Stimulated activated CD8-positive, alpha-beta memory T cell treated with anti-CD3 and anti-CD28 coated beads, Interleukin-2, amount 100 ng/mL, for 48 hours (primary cell): ENCODE measurements at regions not wholly inside any gene's neighbourhood (a gene's known extent, or its start where the extent isn't known, plus 50 kb on each side); places are given as distances from the start of the nearest gene placed in this dataset.

Experiments used
- DNase-seq, 2 donors: peaks; one replicate each; pipeline ENCODE4 v3.0.0-alpha.2; 2020; ENCODE audit warnings: low read depth in 2 of 2

GRCh38 chr3:99542767-99543518 is 95.5 kb upstream of the COL8A1 start:
- DNase-seq, result no peak

DNA sequence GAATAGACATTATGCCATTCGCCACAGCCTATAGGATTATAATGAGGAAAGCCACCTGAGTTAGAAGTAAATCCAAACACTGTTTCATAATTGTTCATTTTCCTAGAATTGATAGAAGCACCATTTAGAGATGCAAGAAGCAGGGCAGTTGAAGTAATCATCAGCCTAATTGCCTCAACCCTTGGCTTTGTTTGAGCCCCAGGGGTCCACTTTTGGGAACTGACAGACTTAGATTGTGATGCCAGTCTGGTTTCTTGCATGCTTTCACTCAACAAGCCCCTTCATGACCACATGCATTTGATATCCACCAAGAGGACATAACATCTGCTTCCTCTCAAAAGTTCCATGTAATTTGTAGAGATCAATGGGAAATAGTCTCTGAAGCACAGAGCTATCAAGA is 97.2 kb upstream of the COL8A1 start:
- no peak for DNase-seq

GRCh38 chr3:99537416-99537815 is 101.0 kb upstream of the COL8A1 start:
- no peak for DNase-seq

- no peak for DNase-seq
Measured at GRCh38 chr3:99536555-99537314, 101.7 kb upstream of the COL8A1 start.

DNA sequence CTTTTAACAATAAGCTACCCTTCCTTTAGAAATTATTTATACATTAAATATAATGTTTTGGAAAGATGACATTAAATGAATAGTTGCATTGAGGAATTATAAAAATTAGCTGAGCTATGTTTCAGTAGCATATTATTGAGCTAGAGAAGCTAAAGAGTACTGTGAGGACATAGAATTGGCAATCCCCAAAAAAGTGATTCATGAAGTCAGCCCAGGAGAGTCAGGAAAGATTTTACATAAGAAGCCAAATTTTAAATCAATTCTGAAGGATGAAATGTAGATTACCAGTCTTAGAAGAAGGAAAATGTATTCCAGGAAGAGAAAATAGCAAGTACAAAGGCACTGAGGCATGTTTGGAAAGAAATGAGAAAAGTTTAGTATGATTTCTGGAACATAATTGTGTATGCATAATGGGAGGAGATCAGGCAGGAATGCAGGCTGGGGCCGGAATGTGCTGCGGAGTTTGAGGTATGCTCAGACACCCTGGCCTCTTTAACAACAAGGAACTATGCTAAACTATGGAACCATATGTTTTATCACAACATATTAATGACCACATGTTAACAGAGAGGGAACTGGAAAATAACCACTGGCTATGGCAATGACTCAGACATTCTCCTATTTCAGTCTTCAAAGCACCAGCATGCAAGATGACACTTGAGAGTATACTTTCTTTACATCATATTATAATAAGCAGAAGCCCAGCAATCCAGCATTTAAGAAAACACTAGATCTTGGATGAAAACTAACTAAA is 103.3 kb upstream of the COL8A1 start:
- DNase-seq, result no peak

DNA sequence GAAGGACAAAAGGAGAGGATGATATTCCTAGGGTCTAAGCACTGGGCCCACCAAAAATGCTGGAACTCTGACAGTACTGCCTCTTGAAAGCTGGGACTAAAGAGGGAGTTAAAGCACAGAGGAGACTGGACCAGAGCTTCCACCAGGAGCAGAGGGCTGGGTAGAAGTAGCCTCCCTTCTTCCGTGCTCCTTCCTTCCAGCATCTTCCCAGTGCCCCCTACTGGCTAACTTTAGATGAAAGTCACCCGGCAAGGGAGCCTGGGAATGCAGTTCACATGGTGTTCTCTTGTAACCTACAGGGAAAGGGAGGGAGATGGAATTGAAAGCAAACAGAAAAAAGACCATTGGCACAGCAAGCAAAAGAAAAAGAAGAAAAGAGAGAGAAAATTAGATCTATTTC is 106.1 kb upstream of the COL8A1 start:
- DNase-seq, result no peak

DNA sequence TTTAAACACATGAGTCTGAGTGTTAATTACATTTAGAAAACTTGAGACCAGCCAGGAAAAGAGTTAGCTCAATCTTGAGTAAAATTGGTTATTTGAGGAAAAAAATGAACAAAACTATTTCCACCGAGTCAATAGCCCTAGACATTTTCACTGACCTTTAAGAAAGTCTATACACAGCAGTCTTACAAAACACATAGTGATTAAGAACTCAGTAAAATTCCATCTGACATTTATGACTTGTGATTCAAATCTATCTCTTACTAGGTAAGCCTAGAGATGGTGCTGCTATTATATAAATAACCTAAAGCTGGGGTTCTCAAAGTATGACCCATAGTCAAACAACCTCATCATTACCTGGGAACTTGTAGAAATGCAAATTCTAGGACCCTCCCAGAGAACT is 109.1 kb upstream of the COL8A1 start:
- no peak for DNase-seq

DNA sequence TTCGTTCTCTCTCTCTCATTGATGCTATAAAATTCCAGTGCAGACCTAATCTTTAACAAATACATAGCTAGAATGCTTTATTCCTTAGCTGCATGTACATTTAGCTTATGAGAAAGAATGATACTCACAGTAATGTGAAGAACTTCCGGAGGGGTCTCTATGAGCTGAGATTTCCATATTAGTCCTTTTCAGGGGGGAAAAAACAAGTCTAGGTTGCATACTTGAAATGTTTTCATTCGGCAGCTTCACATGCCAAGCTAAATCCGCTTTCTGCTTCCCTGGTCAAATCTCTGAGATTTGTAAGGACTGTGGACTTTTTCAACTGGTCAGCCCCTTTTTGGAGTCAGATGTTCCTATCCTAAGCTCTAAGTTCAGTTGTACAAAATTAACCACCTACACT is 111.5 kb upstream of the COL8A1 start:
- no peak for DNase-seq

DNA sequence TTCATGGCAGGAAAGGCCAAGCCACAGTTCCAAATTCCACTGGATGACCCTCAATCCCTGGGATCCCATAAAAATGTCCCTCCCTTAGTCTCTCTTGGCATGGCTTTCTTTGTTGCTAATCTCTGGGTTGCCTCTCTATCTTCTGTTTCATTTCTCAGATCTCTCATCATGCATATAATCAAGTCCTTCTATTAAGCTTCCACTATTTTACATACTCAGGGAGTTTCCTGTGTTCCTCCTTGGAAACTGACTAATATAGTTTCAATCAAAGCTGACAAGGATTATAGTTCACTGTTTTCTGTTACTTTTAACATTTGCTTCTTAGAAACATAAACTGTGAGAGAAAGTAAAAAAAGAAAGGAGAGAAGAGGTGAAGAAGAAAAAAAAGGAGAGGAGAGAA is 113.8 kb upstream of the COL8A1 start:
- no peak for DNase-seq

DNA sequence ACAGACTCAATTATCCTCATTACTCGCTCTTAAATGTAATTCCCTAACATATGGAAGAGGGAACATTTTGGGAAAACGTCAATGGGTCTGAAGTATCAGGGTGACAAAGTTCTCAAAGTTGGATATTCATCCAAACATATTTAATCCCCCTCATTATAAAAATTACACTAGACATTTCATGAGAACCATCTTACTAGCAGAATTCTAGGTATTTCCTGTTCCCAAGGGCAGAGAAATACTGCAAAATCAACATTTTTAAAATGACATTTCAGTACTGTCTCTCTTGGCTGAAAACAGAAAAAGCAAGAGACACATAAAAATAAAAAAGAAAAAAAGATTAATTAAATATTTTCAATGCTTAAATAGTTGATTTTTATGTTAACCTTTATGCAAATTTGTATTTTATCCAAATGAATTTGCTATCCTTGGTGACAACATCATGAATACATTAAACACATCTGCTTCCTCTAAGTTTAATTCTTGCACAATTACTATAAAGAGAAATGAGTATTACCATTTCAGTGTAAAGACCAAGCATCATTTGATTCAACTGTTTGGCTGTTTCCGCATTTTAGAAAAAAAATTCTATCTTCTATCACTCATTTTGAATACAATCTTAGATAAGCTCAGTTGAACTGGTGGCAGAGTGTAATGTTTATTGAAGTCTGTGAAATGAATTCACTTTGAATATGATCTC is 114.8 kb upstream of the COL8A1 start:
- DNase-seq, result no peak

DNA sequence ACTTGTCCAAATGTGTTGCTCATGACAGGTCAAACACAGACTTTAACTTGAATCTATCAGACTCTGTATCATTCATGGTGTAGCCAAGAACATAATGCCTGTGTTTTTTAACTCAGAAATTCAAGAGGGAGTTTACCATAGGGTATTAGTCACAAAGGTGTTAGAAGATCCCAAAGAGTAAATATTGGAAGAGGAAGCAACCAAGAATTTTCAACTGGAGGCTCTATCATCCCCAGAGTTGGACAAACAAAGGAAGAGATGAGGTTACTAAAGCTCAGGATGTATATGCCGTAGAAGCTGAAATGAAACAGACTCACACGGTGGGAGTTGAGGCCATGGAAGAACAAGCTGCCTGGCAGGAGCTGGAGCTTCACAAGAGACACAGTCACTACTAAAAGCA is 116.2 kb upstream of the COL8A1 start:
- DNase-seq, result no peak

- no peak for DNase-seq
Measured at GRCh38 chr3:99521551-99521950, 116.8 kb upstream of the COL8A1 start.

- DNase-seq, result no peak
Measured at GRCh38 chr3:99520513-99520912, 117.9 kb upstream of the COL8A1 start.

GRCh38 chr3:99516936-99517335 is 121.5 kb upstream of the COL8A1 start:
- no peak for DNase-seq

DNA sequence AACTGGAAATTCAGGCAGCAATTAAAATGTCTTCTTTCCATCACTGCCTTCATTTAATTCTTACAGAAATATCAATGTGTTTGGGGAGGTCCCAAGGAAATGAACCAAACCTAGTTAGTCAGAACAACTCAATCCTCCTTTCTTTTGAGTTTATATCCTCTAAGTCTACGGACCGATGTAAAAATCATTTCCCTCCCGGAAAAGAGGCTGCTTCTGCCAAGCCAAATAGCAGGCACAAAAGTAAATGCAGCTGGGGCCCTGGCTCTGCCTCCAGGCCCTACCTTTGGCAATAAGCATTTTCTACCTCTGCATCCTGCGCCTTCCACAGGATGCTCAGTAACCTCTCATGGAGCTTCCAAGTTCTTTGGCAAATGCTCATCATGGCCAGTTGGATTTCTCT is 122.5 kb upstream of the COL8A1 start:
- DNase-seq, result no peak

DNA sequence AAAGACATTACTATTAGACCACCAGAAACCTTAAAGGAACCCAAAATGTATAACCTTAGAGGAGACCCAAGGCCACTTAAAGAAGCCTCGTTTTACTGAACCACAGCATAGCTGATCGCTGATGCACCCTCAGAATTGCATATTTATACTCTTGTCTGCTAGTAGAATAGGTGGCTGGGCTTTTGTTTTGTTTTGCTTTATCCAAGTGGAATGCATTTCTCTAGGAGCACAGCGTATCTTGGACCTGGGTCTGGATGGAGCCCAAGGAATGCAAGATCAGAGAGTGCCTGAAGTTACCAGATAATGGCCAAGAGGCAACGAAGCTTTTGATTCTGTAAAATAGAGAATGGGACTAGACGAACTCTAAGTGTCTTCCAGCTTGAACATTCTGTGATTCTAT is 129.2 kb upstream of the COL8A1 start:
- DNase-seq, result no peak

GRCh38 chr3:99508191-99508590 is 130.2 kb upstream of the COL8A1 start:
- DNase-seq, result no peak

- DNase-seq, result peak in 1 of 2 donors; percentile 2
Measured at GRCh38 chr3:99505646-99506269, 132.6 kb upstream of the COL8A1 start.

DNA sequence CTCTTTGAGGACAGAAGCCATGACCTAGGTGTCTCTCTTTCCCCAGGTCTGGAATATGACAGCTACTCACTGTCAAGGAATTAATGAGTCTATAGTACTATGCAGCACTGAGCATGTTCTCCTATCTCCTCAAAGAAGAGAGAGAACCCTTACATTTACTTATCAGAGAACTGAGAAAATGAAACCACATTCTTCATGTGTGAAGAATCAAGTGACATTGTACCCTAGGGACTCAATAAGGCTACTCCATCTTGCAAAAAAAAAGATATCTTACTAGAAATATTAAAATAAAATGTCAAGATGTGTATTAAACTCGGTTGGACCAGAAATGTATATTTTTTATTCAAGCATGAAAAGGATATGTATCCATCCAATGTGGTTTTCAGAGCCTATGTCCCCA is 133.2 kb upstream of the COL8A1 start:
- no peak for DNase-seq

DNA sequence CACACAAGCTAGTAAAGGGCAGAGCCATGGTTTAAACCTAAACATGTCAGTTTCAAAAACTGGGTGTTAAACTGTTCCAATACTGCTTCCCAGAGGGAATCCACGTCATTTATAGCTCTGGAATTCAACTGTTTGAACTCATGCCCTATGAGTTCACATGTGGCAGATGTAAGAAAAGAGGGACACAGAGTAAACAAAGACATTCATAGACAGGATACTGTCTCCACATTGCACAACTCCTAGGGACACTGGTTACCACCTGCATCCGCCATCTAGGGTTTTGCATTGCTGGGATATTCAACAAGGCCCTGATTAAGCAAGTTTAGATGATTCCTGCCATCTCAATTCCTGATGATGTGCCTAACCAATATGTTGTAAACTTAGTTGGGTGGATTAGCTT is 134.1 kb upstream of the COL8A1 start:
- no peak for DNase-seq

- no peak for DNase-seq
Measured at GRCh38 chr3:99503350-99503749, 135.0 kb upstream of the COL8A1 start.

DNA sequence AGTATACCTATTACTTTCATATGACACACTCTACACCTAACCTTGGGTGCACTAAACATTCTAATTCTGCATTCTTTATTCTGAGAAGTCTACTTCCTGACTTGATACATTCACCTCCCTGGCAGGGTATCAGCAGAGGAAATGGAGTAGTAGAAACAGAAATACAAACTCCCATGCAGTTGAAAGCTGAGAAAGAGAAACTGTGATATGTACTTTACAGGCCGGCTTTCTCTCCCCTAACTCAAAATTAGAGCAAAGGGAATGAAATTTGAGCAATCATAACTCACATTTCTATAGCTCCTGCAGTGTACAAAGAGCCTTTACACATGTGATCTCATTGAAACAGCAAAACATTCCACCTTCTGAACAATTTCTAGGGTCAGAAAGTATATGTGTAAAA is 135.5 kb upstream of the COL8A1 start:
- no peak for DNase-seq
